Gastroesophageal sphincter (tissue), 3 donors: ENCODE measurements at regions not wholly inside any gene's neighbourhood (a gene's known extent, or its start where the extent isn't known, plus 50 kb on each side); places are given as distances from the start of the nearest gene placed in this dataset.

Experiments
- EP300 ChIP-seq: sonication (generic); formaldehyde crosslinking; IDR thresholded peaks from one replicate; pipeline ENCODE4 v1.6.1; 2017; ENCODE audit warnings: antibody characterized with exemption, mild to moderate bottlenecking
- POLR2A ChIP-seq, 2 donors: fragments of 450-650 bp; IDR thresholded peaks; one replicate each; pipeline ENCODE4 v1.6.1; 2017; ENCODE audit warnings: antibody characterized with exemption in 2 of 2, mild to moderate bottlenecking in 2 of 2, moderate library complexity in 1 of 2
- POLR2AphosphoS5 ChIP-seq: sonication (generic); formaldehyde crosslinking; IDR thresholded peaks from one replicate; pipeline ENCODE4 v1.6.1; 2017; ENCODE audit warnings: antibody characterized with exemption
- TF ChIP-seq, protein P1 (sequence below), 4 experiments: fragments of 200-600 bp in 2 of 4; fragments of 450-650 bp in 2 of 4; sonication (generic) in 1 of 4; IDR thresholded peaks; one replicate each; pipeline ENCODE4 v1.5.1; 2017 to 2019; ENCODE audit warnings: antibody characterized with exemption in 4 of 4, mild to moderate bottlenecking in 2 of 4, moderate library complexity in 2 of 4

DNA sequence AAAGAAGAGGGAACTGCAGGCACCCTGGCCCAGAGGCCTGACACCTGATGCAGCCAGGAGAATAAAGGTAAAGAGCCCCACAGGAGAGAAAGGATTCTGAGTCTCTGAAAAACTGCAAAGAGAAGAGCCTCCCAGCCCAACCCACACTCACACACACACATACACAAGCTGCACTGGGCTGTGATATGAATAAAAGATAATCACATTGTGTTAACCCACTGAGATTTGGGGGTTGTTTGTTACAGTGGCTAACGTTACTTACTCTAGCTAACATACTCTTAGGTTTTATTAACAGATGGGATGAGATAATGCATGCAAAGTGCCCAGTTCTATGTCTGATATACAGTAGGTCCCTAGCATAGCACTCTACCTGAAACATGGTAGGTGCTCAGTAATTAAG lies 554.4 kb downstream of the CD83 start:
- TF ChIP-seq, protein P1, sequence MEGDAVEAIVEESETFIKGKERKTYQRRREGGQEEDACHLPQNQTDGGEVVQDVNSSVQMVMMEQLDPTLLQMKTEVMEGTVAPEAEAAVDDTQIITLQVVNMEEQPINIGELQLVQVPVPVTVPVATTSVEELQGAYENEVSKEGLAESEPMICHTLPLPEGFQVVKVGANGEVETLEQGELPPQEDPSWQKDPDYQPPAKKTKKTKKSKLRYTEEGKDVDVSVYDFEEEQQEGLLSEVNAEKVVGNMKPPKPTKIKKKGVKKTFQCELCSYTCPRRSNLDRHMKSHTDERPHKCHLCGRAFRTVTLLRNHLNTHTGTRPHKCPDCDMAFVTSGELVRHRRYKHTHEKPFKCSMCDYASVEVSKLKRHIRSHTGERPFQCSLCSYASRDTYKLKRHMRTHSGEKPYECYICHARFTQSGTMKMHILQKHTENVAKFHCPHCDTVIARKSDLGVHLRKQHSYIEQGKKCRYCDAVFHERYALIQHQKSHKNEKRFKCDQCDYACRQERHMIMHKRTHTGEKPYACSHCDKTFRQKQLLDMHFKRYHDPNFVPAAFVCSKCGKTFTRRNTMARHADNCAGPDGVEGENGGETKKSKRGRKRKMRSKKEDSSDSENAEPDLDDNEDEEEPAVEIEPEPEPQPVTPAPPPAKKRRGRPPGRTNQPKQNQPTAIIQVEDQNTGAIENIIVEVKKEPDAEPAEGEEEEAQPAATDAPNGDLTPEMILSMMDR (IDR thresholded peaks at IDR 0.05) = no peak
- TF ChIP-seq POLR2A (IDR thresholded peaks at IDR 0.05) = no peak
- no peak for TF ChIP-seq POLR2AphosphoS5
- TF ChIP-seq EP300 = no peak
